IMR-90 (cell line): ENCODE measurements at regions not wholly inside any gene's neighbourhood (a gene's known extent, or its start where the extent isn't known, plus 50 kb on each side); places are given as distances from the start of the nearest gene placed in this dataset.

Experiments
- ATAC-seq: fragments of 200-7000 bp; cut with Tn5 transposase; 2 replicates; pipeline ENCODE4 v1.9.1; 2020; ENCODE audit warnings: low read depth, mild to moderate bottlenecking, moderate library complexity
- BruUV-seq: library from RNA; stranded (reverse); fragments of 400-500 nt; replicated peaks from 2 replicates; lab custom pipeline; 2021; lab: Mats Ljungman, UMichigan
- CTCF ChIA-PET: fragments of 300-600 bp; formaldehyde crosslinking; extraction: SDS; loops from one replicate; lab custom pipeline; 2021; ENCODE audit warnings: antibody characterized with exemption; lab: Yijun Ruan, JAX
- POLR2A ChIA-PET: fragments of 300-600 bp; sonication (Branson Sonifier 250); formaldehyde crosslinking; loops from one replicate; lab custom pipeline; 2022; ENCODE audit warnings: antibody characterized with exemption; ENCODE audit not compliant: unreplicated experiment; lab: Charles Lee
- DNase-seq: peaks from one replicate; pipeline ENCODE4 v3.0.0; 2013
- H2AFZ ChIP-seq: replicated peaks from 2 replicates; pipeline ENCODE3; 2013; ENCODE audit warnings: low read length, mild to moderate bottlenecking; ENCODE audit not compliant: poor library complexity
- H2AK5ac ChIP-seq: 2 replicates; pipeline ENCODE4 v1.6.1; 2013; ENCODE audit warnings: low read depth, low read length, inconsistent platforms
- H2AK9ac ChIP-seq: replicated peaks from 2 replicates; pipeline ENCODE3; 2013; ENCODE audit warnings: mild to moderate bottlenecking, low read depth, low read length, moderate library complexity; ENCODE audit not compliant: poor library complexity
- H2BK120ac ChIP-seq: 2 replicates; pipeline ENCODE4 v1.6.1; 2013; ENCODE audit warnings: low read depth, low read length, inconsistent platforms
- H2BK15ac ChIP-seq: 3 replicates; pipeline ENCODE4 v1.6.1; 2013; ENCODE audit warnings: low read depth, low read length, inconsistent platforms
- H2BK20ac ChIP-seq: 2 replicates; pipeline ENCODE4 v1.6.1; 2013; ENCODE audit warnings: low read depth, mild to moderate bottlenecking, inconsistent platforms, low read length, moderate library complexity
- H2BK5ac ChIP-seq: 2 replicates; pipeline ENCODE4 v1.6.1; 2013; ENCODE audit warnings: mild to moderate bottlenecking, low read depth, low read length, inconsistent platforms; ENCODE audit not compliant: poor library complexity, severe bottlenecking
- H3K14ac ChIP-seq: replicated peaks from 2 replicates; pipeline ENCODE4 v1.6.1; 2013; ENCODE audit warnings: low read depth, low read length, inconsistent platforms
- H3K18ac ChIP-seq: 2 replicates; pipeline ENCODE4 v1.6.1; 2013; ENCODE audit warnings: low read depth, low read length, control low read depth
- H3K23ac ChIP-seq: 2 replicates; pipeline ENCODE4 v1.6.1; 2013; ENCODE audit warnings: low read depth, low read length, inconsistent platforms
- H3K27ac ChIP-seq: 2 replicates; pipeline ENCODE4 v1.5.1; 2013; ENCODE audit warnings: mild to moderate bottlenecking, control low read depth, low read length; ENCODE audit not compliant: insufficient read depth
- H3K27me3 ChIP-seq: 2 replicates; pipeline ENCODE4 v1.6.1; 2013; ENCODE audit warnings: low read length; ENCODE audit not compliant: control insufficient read depth, insufficient read depth
- H3K36me3 ChIP-seq: 2 replicates; pipeline ENCODE4 v1.6.1; 2013; ENCODE audit warnings: low read length, mixed read lengths; ENCODE audit not compliant: control insufficient read depth, insufficient read depth
- H3K4ac ChIP-seq: 2 replicates; pipeline ENCODE4 v1.6.1; 2013; ENCODE audit warnings: low read depth, low read length, inconsistent platforms
- H3K4me1 ChIP-seq: 2 replicates; pipeline ENCODE4 v1.6.1; 2013; ENCODE audit warnings: low read length, mixed read lengths; ENCODE audit not compliant: control insufficient read depth, insufficient read depth
- H3K4me2 ChIP-seq: 2 replicates; pipeline ENCODE4 v1.6.1; 2013; ENCODE audit warnings: low read depth, mild to moderate bottlenecking, control low read depth, low read length, moderate library complexity
- H3K4me3 ChIP-seq: 2 replicates; pipeline ENCODE4 v1.5.1; 2013; ENCODE audit warnings: low read depth, mild to moderate bottlenecking, control low read depth, low read length, moderate library complexity; ENCODE audit not compliant: insufficient read depth
- H3K56ac ChIP-seq: 2 replicates; pipeline ENCODE4 v1.6.1; 2013; ENCODE audit warnings: low read length, inconsistent platforms; ENCODE audit not compliant: insufficient read depth; ENCODE audit errors: extremely low read depth
- H3K79me1 ChIP-seq, 2 experiments: 2 replicates each; pipeline ENCODE4 v1.6.1; 2013; ENCODE audit warnings: low read length in 2 of 2, inconsistent platforms in 1 of 2, low read depth in 1 of 2
- H3K9ac ChIP-seq: 2 replicates; pipeline ENCODE4 v1.6.1; 2013; ENCODE audit warnings: low read depth, low read length, control low read depth
- H3K9me1 ChIP-seq: 2 replicates; pipeline ENCODE4 v1.6.1; 2013; ENCODE audit warnings: low read length, inconsistent platforms; ENCODE audit not compliant: insufficient read depth
- H3K9me3 ChIP-seq: 2 replicates; pipeline ENCODE4 v1.6.1; 2013; ENCODE audit warnings: low read length; ENCODE audit not compliant: control insufficient read depth, insufficient read depth
- H4K20me1 ChIP-seq: 2 replicates; pipeline ENCODE4 v1.6.1; 2013; ENCODE audit warnings: low read length, inconsistent platforms; ENCODE audit not compliant: insufficient read depth
- H4K5ac ChIP-seq: 2 replicates; pipeline ENCODE4 v1.6.1; 2013; ENCODE audit warnings: mild to moderate bottlenecking, low read depth, low read length, control low read depth
- H4K8ac ChIP-seq, 2 experiments: 2 replicates each; pipeline ENCODE4 v1.6.1; 2013; ENCODE audit warnings: low read depth in 2 of 2, low read length in 2 of 2, control low read depth in 1 of 2, inconsistent platforms in 1 of 2
- H4K91ac ChIP-seq: 2 replicates; pipeline ENCODE4 v1.6.1; 2013; ENCODE audit warnings: low read depth, low read length, inconsistent platforms; ENCODE audit not compliant: insufficient read depth
- BHLHE40 ChIP-seq: fragments of 150-350 bp; IDR thresholded peaks from 2 replicates; pipeline ENCODE4 v1.6.1; 2016; ENCODE audit warnings: mild to moderate bottlenecking, low read depth, low read length
- CEBPB ChIP-seq: IDR thresholded peaks from 2 replicates; pipeline ENCODE4 v1.6.1; 2012; ENCODE audit warnings: low read depth, low read length, improper control_type of control experiment
- CHD1 ChIP-seq: IDR thresholded peaks from 2 replicates; pipeline ENCODE4 v1.6.1; 2012; ENCODE audit warnings: low read depth, low read length, improper control_type of control experiment
- ELK1 ChIP-seq: fragments of 150-350 bp; IDR thresholded peaks from 2 replicates; pipeline ENCODE4 v1.6.1; 2016; ENCODE audit warnings: low read depth, mild to moderate bottlenecking, low read length, moderate library complexity, borderline replicate concordance
- FOS ChIP-seq: fragments of 150-350 bp; IDR thresholded peaks from 2 replicates; pipeline ENCODE4 v1.6.1; 2016; ENCODE audit warnings: low read depth, low read length
- MAFK ChIP-seq: IDR thresholded peaks from 2 replicates; pipeline ENCODE4 v1.6.1; 2012; ENCODE audit warnings: low read depth, low read length, improper control_type of control experiment
- MAZ ChIP-seq: IDR thresholded peaks from 2 replicates; pipeline ENCODE4 v1.6.1; 2012; ENCODE audit warnings: low read depth, mild to moderate bottlenecking, low read length, improper control_type of control experiment, moderate library complexity, borderline replicate concordance
- POLR2A ChIP-seq: IDR thresholded peaks from 2 replicates; pipeline ENCODE4 v1.6.1; 2012; ENCODE audit warnings: mild to moderate bottlenecking, low read depth, low read length
- RAD21 ChIP-seq: IDR thresholded peaks from 2 replicates; pipeline ENCODE4 v1.6.1; 2012; ENCODE audit warnings: low read length, improper control_type of control experiment
- SMC3 ChIP-seq: fragments of 150-350 bp; IDR thresholded peaks from 2 replicates; pipeline ENCODE4 v1.6.1; 2016; ENCODE audit warnings: low read depth, mild to moderate bottlenecking, antibody characterized with exemption, low read length, moderate library complexity
- USF2 ChIP-seq: fragments of 150-350 bp; IDR thresholded peaks from 2 replicates; pipeline ENCODE4 v1.6.1; 2017; ENCODE audit warnings: mild to moderate bottlenecking, antibody characterized with exemption, low read length, low read depth
- dilution Hi-C: fragments of 300-500 bp; cut with HindIII; formaldehyde crosslinking; loops from one replicate; pipeline ENCODE4 v1.14.3; 2018; ENCODE audit warnings: low sequenced_read_pairs; ENCODE audit not compliant: unreplicated experiment
- in situ Hi-C: fragments of 300-500 bp; cut with MboI; formaldehyde crosslinking; loops from 3 replicates; pipeline ENCODE4 v1.14.3; 2019; ENCODE audit warnings: low sequenced_read_pairs, inconsistent platforms, mixed read lengths
- intact Hi-C: fragments of 100-400 bp; cut with micrococcal nuclease; formaldehyde crosslinking; loops from 2 replicates; pipeline ENCODE4 v1.10.0; 2022
- TF ChIP-seq, protein P1 (sequence below): conservative IDR thresholded peaks from 2 replicates; pipeline ENCODE4 v1.5.1; 2012; ENCODE audit warnings: mild to moderate bottlenecking, low read depth, low read length, improper control_type of control experiment

- Histone ChIP-seq H4K5ac (no peak overlapping the region), H3K14ac (no peak overlapping the region), H2BK5ac (no peak overlapping the region), H2BK120ac (no peak overlapping the region), H3K4me3 (no peak overlapping the region), H2BK20ac (no peak overlapping the region), H2BK15ac (no peak overlapping the region), H3K79me1 (no peaks in the 10 kb centered on the region), H3K4me1 (no peaks in the 10 kb centered on the region), H3K27ac (no peak overlapping the region), H3K9me3 (no peaks in the 10 kb centered on the region), H3K9me1 (no peaks in the 10 kb centered on the region), H3K4ac (no peak overlapping the region), H2AK5ac (no peak overlapping the region), H3K23ac (no peak overlapping the region), H3K36me3 (no peaks in the 10 kb centered on the region), H4K20me1 (no peaks in the 10 kb centered on the region), H2AK9ac (no peak overlapping the region), H3K56ac (no peak overlapping the region), H3K27me3 (no peaks in the 10 kb centered on the region), H2AFZ (no peak overlapping the region), H4K91ac (no peak overlapping the region), H3K18ac (no peak overlapping the region), H3K9ac (no peak overlapping the region), H4K8ac (no peak overlapping the region), H3K4me2 (no peak overlapping the region)
- no TSS peak for BruUV-seq
- DNase-seq (no peak), ATAC-seq (no peak)
- ChIA-PET POLR2A (no interaction called here), CTCF (no interaction called here)
- intact Hi-C loops (no loop called here), dilution Hi-C loops (no loop called here), in situ Hi-C loops (no loop called here)
- TF ChIP-seq CHD1: no peak
- TF ChIP-seq ELK1: no peak
- no peak for TF ChIP-seq USF2
- no peak for TF ChIP-seq BHLHE40
- no peak for TF ChIP-seq CEBPB
- TF ChIP-seq MAFK: no peak
- TF ChIP-seq POLR2A: no peak
- TF ChIP-seq, protein P1, sequence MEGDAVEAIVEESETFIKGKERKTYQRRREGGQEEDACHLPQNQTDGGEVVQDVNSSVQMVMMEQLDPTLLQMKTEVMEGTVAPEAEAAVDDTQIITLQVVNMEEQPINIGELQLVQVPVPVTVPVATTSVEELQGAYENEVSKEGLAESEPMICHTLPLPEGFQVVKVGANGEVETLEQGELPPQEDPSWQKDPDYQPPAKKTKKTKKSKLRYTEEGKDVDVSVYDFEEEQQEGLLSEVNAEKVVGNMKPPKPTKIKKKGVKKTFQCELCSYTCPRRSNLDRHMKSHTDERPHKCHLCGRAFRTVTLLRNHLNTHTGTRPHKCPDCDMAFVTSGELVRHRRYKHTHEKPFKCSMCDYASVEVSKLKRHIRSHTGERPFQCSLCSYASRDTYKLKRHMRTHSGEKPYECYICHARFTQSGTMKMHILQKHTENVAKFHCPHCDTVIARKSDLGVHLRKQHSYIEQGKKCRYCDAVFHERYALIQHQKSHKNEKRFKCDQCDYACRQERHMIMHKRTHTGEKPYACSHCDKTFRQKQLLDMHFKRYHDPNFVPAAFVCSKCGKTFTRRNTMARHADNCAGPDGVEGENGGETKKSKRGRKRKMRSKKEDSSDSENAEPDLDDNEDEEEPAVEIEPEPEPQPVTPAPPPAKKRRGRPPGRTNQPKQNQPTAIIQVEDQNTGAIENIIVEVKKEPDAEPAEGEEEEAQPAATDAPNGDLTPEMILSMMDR: no peak
- TF ChIP-seq FOS: no peak
- no peak for TF ChIP-seq SMC3
- no peak for TF ChIP-seq RAD21
- TF ChIP-seq MAZ: no peak
These were observed 173.5 kb upstream of the EPB41L3 start for GRCh38 chr18:5717256-5717655.
